K562 (cell line): ENCODE measurements at regions not wholly inside any gene's neighbourhood (a gene's known extent, or its start where the extent isn't known, plus 50 kb on each side); places are given as distances from the start of the nearest gene placed in this dataset.

Experiments
- ATAC-seq: fragments of 200-7000 bp; cut with Tn5 transposase; 3 replicates; pipeline ENCODE4 v1.9.1; 2020; ENCODE audit warnings: moderate library complexity
- BruUV-seq: library from RNA; stranded (reverse); fragments of 400-500 nt; replicated peaks from 2 replicates; lab custom pipeline; 2021; lab: Mats Ljungman, UMichigan
- CTCF ChIA-PET: fragments of 300-600 bp; formaldehyde crosslinking; extraction: SDS; loops from one replicate; lab custom pipeline; 2021; ENCODE audit warnings: low intra/inter-chr PET ratio; lab: Yijun Ruan, JAX
- POLR2A ChIA-PET: fragments of 300-600, 350-650 bp; sonication (Branson Sonifier 250); formaldehyde crosslinking; extraction: SDS; loops from one replicate; lab custom pipeline; 2021; ENCODE audit warnings: antibody characterized with exemption, inconsistent platforms; lab: Yijun Ruan, JAX
- DNase-seq, 4 experiments: peaks; one replicate each; pipeline versions ENCODE4 v3.0.0 to v3.0.0-alpha.2; 2011 to 2018; ENCODE audit warnings: low spot score in 3 of 4, mixed read lengths in 3 of 4; ENCODE audit errors: extremely low read depth in 1 of 4
- FAIRE-seq: peaks from 2 replicates; lab custom pipeline; 2011; peaks lifted over from hg19 to GRCh38; lab: Jason Lieb, UNC
- H2AFZ ChIP-seq: 2 replicates; pipeline ENCODE4 v1.6.0; 2011; ENCODE audit warnings: low read depth, low read length, control low read depth, inconsistent platforms
- H3K27ac ChIP-seq: fragments of 200-600 bp; 3 replicates; pipeline ENCODE4 v1.8.0; 2011; ENCODE audit warnings: low read depth, mild to moderate bottlenecking, control low read depth, inconsistent platforms, low read length, moderate library complexity, mixed read lengths; ENCODE audit errors: extremely low read depth
- H3K27me3 ChIP-seq, 2 experiments: fragments of 300-600 bp in 1 of 2; 2 replicates in 1 of 2; 3 replicates in 1 of 2; pipeline versions ENCODE4 v1.6.0 to v1.8.0; 2011; ENCODE audit warnings: inconsistent platforms in 2 of 2, low read length in 2 of 2, mild to moderate bottlenecking in 1 of 2, mixed read lengths in 1 of 2, moderate library complexity in 1 of 2; ENCODE audit not compliant: control insufficient read depth in 2 of 2, insufficient read depth in 2 of 2
- H3K36me3 ChIP-seq: fragments of 300-600 bp; 3 replicates; pipeline ENCODE4 v1.8.0; 2011; ENCODE audit warnings: mild to moderate bottlenecking, low read length, inconsistent platforms; ENCODE audit not compliant: control insufficient read depth, insufficient read depth
- H3K4me1 ChIP-seq, 2 experiments: fragments of 200-600 bp in 1 of 2; replicated peaks in 1 of 2; 2 replicates in 1 of 2; 3 replicates in 1 of 2; pipeline versions ENCODE4 v1.5.1 to v1.8.0; 2011; ENCODE audit warnings: inconsistent platforms in 2 of 2, low read length in 2 of 2, mild to moderate bottlenecking in 1 of 2, mixed read lengths in 1 of 2, moderate library complexity in 1 of 2; ENCODE audit not compliant: control insufficient read depth in 2 of 2, insufficient read depth in 2 of 2
- H3K4me2 ChIP-seq: 2 replicates; pipeline ENCODE4 v1.6.1; 2011; ENCODE audit warnings: low read length, control low read depth, inconsistent platforms, mixed read lengths; ENCODE audit not compliant: insufficient read depth
- H3K4me3 ChIP-seq: fragments of 200-600 bp; sonication (generic), shearing (Covaris generic); 2 replicates; pipeline ENCODE4 v1.5.1; 2016; ENCODE audit warnings: control low read depth, inconsistent platforms
- H3K79me2 ChIP-seq: fragments of 200-600 bp; 3 replicates; pipeline ENCODE4 v1.8.0; 2011; ENCODE audit warnings: low read length, inconsistent platforms; ENCODE audit not compliant: control insufficient read depth, insufficient read depth
- H3K9ac ChIP-seq, 2 experiments: 2 replicates each; pipeline versions ENCODE4 v1.6.0 to v1.6.1; 2011; ENCODE audit warnings: low read depth in 2 of 2, low read length in 2 of 2, control low read depth in 1 of 2, inconsistent platforms in 1 of 2, mild to moderate bottlenecking in 1 of 2, mixed read lengths in 1 of 2; ENCODE audit not compliant: insufficient read depth in 1 of 2
- H3K9me1 ChIP-seq: one replicate; pipeline ENCODE4 v1.6.0; 2011; ENCODE audit warnings: inconsistent platforms, mild to moderate bottlenecking, low read length, moderate library complexity; ENCODE audit not compliant: control insufficient read depth, insufficient read depth
- H3K9me3 ChIP-seq: replicated peaks from 2 replicates; pipeline ENCODE4 v1.5.1; 2011; ENCODE audit warnings: low read depth, low read length, inconsistent platforms; ENCODE audit not compliant: control insufficient read depth, insufficient read depth
- H4K20me1 ChIP-seq: replicated peaks from 2 replicates; pipeline ENCODE4 v1.6.1; 2011; ENCODE audit warnings: low read length, inconsistent platforms, mixed read lengths; ENCODE audit not compliant: control insufficient read depth, insufficient read depth
- CBX3 ChIP-seq, 2 experiments: IDR thresholded peaks; 1 replicate in 1 of 2; 2 replicates in 1 of 2; pipeline ENCODE4 v1.6.1; 2012; ENCODE audit warnings: inconsistent platforms in 2 of 2, low read length in 2 of 2, borderline replicate concordance in 1 of 2, control low read depth in 1 of 2
- CC2D1A ChIP-seq: fragments of 450-650 bp; IDR thresholded peaks from 2 replicates; pipeline ENCODE4 v1.6.1; 2017; ENCODE audit warnings: mild to moderate bottlenecking
- ETV5 ChIP-seq: sonication (generic); formaldehyde crosslinking; IDR thresholded peaks from 2 replicates; pipeline ENCODE4 v1.4.0; 2020; ENCODE audit warnings: low read depth, mild to moderate bottlenecking, missing genetic modification reagents
- HOMEZ ChIP-seq: fragments of 250-450 bp; sonication (Bioruptor Pico); IDR thresholded peaks from 2 replicates; pipeline ENCODE4 v1.4.0; 2020; ENCODE audit warnings: mild to moderate bottlenecking, moderate library complexity
- MECOM ChIP-seq: fragments of 250-450 bp; sonication (Bioruptor Pico); IDR thresholded peaks from 2 replicates; pipeline ENCODE4 v1.8.0; 2022; ENCODE audit warnings: inconsistent platforms
- PHF20 ChIP-seq: fragments of 450-650 bp; IDR thresholded peaks from 2 replicates; pipeline ENCODE4 v1.6.1; 2018; ENCODE audit not compliant: partially characterized antibody
- THRA ChIP-seq: fragments of 450-650 bp; IDR thresholded peaks from 2 replicates; pipeline ENCODE4 v1.6.1; 2017; ENCODE audit warnings: mild to moderate bottlenecking, moderate library complexity
- ZBED1 ChIP-seq: IDR thresholded peaks from 2 replicates; pipeline ENCODE4 v1.6.1; 2014
- ZKSCAN1 ChIP-seq: fragments of 150-350 bp; IDR thresholded peaks from 2 replicates; pipeline ENCODE4 v1.6.1; 2016; ENCODE audit warnings: low read depth, low read length
- ZKSCAN8 ChIP-seq: fragments of 200-800 bp; sonication (Bioruptor generic); IDR thresholded peaks from 2 replicates; pipeline ENCODE4 v1.6.1; 2016; ENCODE audit warnings: missing genetic modification characterization, missing compliant biosample characterization
- ZNF431 ChIP-seq: sonication (generic); formaldehyde crosslinking; IDR thresholded peaks from 2 replicates; pipeline ENCODE4 v1.8.0; 2022; ENCODE audit warnings: mild to moderate bottlenecking, missing genetic modification reagents
- ZNF592 ChIP-seq: fragments of 450-650 bp; IDR thresholded peaks from 2 replicates; pipeline ENCODE4 v1.6.1; 2017; ENCODE audit warnings: antibody characterized with exemption, mild to moderate bottlenecking
- ZNF740 ChIP-seq, 3 experiments: fragments of 200-800 bp in 1 of 3; sonication (Bioruptor generic) in 1 of 3; sonication (generic) in 1 of 3; formaldehyde crosslinking in 1 of 3; IDR thresholded peaks; 2 replicates each; pipeline versions ENCODE4 v1.6.1 to v1.8.0; 2016 to 2022; ENCODE audit warnings: mild to moderate bottlenecking in 2 of 3, missing compliant biosample characterization in 2 of 3, missing genetic modification characterization in 2 of 3, missing genetic modification reagents in 1 of 3
- ZSCAN29 ChIP-seq: fragments of 450-650 bp; IDR thresholded peaks from 2 replicates; pipeline ENCODE4 v1.6.1; 2017
- WGBS: fragments of 100-300 bp; shearing (Covaris generic); methylation state at CpG from one replicate; pipeline ENCODE4 v1.1.6; 2016; ENCODE audit warnings: low coverage, mixed read lengths; ENCODE audit not compliant: insufficient coverage; ENCODE audit errors: missing lambda C conversion rate; 5-methylcytosine and 5-hydroxymethylcytosine counted together
- in situ Hi-C: fragments of 300-500 bp; cut with MboI; formaldehyde crosslinking; loops from 4 replicates; pipeline ENCODE4 v1.15.0; 2018; ENCODE audit warnings: inconsistent platforms, mixed read lengths
- intact Hi-C: fragments of 100-400 bp; cut with micrococcal nuclease; formaldehyde crosslinking; loops from 2 replicates; pipeline ENCODE4 v1.14.2; 2022

GRCh38 chr21:35106246-35106835, 57.2 kb upstream of the RUNX1 start:
- under 1% methylated on average over 11 of the region's 11 CpGs for WGBS
- peak overlapping the region; percentile 86 for H2AFZ ChIP-seq
- no peaks in the 10 kb centered on the region for H3K27me3 ChIP-seq
- H3K9me1 ChIP-seq = no peaks in the 10 kb centered on the region
- H3K4me2 ChIP-seq = peak overlapping the region; percentile 64
- H4K20me1 ChIP-seq = no peaks in the 10 kb centered on the region
- CTCF ChIA-PET = no interaction called here
- intact Hi-C loops (loop anchor here (2.0 to 5.0 kb wide), 4 partner anchors 56 to 291 kb away; no protein-coding TSS in a partner anchor), in situ Hi-C loops (no loop called here)
- BruUV-seq = no TSS peak
- H3K27ac ChIP-seq = peak overlapping the region; percentile 90
- POLR2A ChIA-PET = interaction anchor here (0.6 to 1.4 kb wide), 4 partner anchors 10 to 15 kb away, joined by 3 to 4 read pairs (median 3); no protein-coding TSS in a partner anchor
- H3K79me2 ChIP-seq = no peaks in the 10 kb centered on the region
- no peaks in the 10 kb centered on the region for H3K9me3 ChIP-seq
- peak overlapping the region; percentile 21 to 60; a peak in 3 of 4 replicates for H3K9ac ChIP-seq
- ATAC-seq (peak; percentile 88), DNase-seq (peak; percentile 80 to 97 (median 84)), FAIRE-seq (peak; percentile 94)
- H3K4me1 ChIP-seq = peaks cover 29 to 54% of the 10 kb centered on the region in 2 experiments
- no peak overlapping the region for H3K4me3 ChIP-seq
- no peaks in the 10 kb centered on the region; the same call in 2 of the 3 replicates for H3K36me3 ChIP-seq
- no peak; the same call in 1 of the 2 replicates for TF ChIP-seq ZKSCAN8
- peak; percentile 71 for TF ChIP-seq ETV5 (CRISPR knock-in tag)
- peak in 1 of 2 experiments; percentile 95; a peak in 2 of 3 replicates for TF ChIP-seq CBX3 (IDR thresholded peaks at IDR 0.05; ENCODE audit: borderline replicate concordance in 1 of 2, low read length in 2 of 2)
- TF ChIP-seq ZNF592 = peak; percentile 98
- TF ChIP-seq CC2D1A = peak; percentile 87; the same call in 1 of the 2 replicates
- TF ChIP-seq ZNF740 (CRISPR knock-in tag; IDR thresholded peaks at IDR 0.05) = no peak
- no peak for TF ChIP-seq ZNF740 (tag; IDR thresholded peaks at IDR 0.05)
- no peak for TF ChIP-seq HOMEZ (CRISPR knock-in tag)
- TF ChIP-seq THRA = no peak
- no peak for TF ChIP-seq PHF20
- no peak for TF ChIP-seq ZNF431 (CRISPR knock-in tag)
- no peak for TF ChIP-seq ZKSCAN1
- TF ChIP-seq MECOM = 0 out of 2 replicates have a peak, but pooled peaks have one; percentile 43
- TF ChIP-seq ZSCAN29 = no peak
- TF ChIP-seq ZBED1 = no peak
